CD14-positive monocyte (primary cell): ENCODE measurements at regions not wholly inside any gene's neighbourhood (a gene's known extent, or its start where the extent isn't known, plus 50 kb on each side); places are given as distances from the start of the nearest gene placed in this dataset.
"Not testable (repeated sequence)": the region's sequence is repeated elsewhere in the genome, so short reads cannot be mapped to it uniquely, and the experiment has no call there.

Experiments used
- DNase-seq, 3 donors: peaks; one replicate each; pipeline ENCODE4 v3.0.0-alpha.2; 2011 to 2022
- H2AFZ ChIP-seq: 2 replicates; pipeline ENCODE4 v1.6.0; 2012; ENCODE audit warnings: mild to moderate bottlenecking, low read depth, low read length, inconsistent platforms; ENCODE audit not compliant: insufficient read depth, poor library complexity, severe bottlenecking
- H3K27ac ChIP-seq, 2 donors: 1 replicate in 1 of 2; 2 replicates in 1 of 2; pipeline ENCODE4 v1.5.1; 2012 to 2013; ENCODE audit warnings: low read length in 2 of 2, control low read depth in 1 of 2, inconsistent platforms in 1 of 2, low read depth in 1 of 2, mild to moderate bottlenecking in 1 of 2
- H3K27me3 ChIP-seq, 2 donors: one replicate each; pipeline versions ENCODE4 v1.6.0 to v1.6.1; 2011 to 2013; ENCODE audit warnings: low read length in 2 of 2; ENCODE audit not compliant: control insufficient read depth in 2 of 2, insufficient read depth in 2 of 2
- H3K36me3 ChIP-seq, 2 donors: replicated peaks in 1 of 2; 1 replicate in 1 of 2; 2 replicates in 1 of 2; pipeline versions ENCODE4 v1.5.1 to v1.6.1; 2012 to 2013; ENCODE audit warnings: low read length in 2 of 2, control low read depth in 1 of 2, inconsistent platforms in 1 of 2, mild to moderate bottlenecking in 1 of 2; ENCODE audit not compliant: insufficient read depth in 2 of 2, control insufficient read depth in 1 of 2
- H3K4me1 ChIP-seq, 2 donors: 1 replicate in 1 of 2; 2 replicates in 1 of 2; pipeline versions ENCODE4 v1.5.1 to v1.6.1; 2012 to 2013; ENCODE audit warnings: low read length in 2 of 2, control low read depth in 1 of 2, inconsistent platforms in 1 of 2, mild to moderate bottlenecking in 1 of 2, moderate library complexity in 1 of 2; ENCODE audit not compliant: insufficient read depth in 2 of 2, control insufficient read depth in 1 of 2
- H3K4me2 ChIP-seq: replicated peaks from 2 replicates; pipeline ENCODE3; 2012; ENCODE audit warnings: low read length, moderate library complexity, mild to moderate bottlenecking; ENCODE audit not compliant: poor library complexity, severe bottlenecking; ENCODE audit errors: extremely low read depth
- H3K4me3 ChIP-seq, 3 experiments: fragments of 200-600 bp in 1 of 3; sonication (generic) in 1 of 3; replicated peaks in 1 of 3; 1 replicate in 2 of 3; 2 replicates in 1 of 3; pipeline ENCODE4 v1.5.1; 2011 to 2013; ENCODE audit warnings: low read length in 3 of 3, mild to moderate bottlenecking in 3 of 3, control low read depth in 2 of 3, low read depth in 2 of 3, inconsistent platforms in 1 of 3, moderate library complexity in 1 of 3
- H3K79me2 ChIP-seq: 2 replicates; pipeline ENCODE4 v1.6.0; 2012; ENCODE audit warnings: mild to moderate bottlenecking, control low read depth, inconsistent platforms, low read length, moderate library complexity; ENCODE audit not compliant: insufficient read depth
- H3K9ac ChIP-seq: 2 replicates; pipeline ENCODE4 v1.6.0; 2017; ENCODE audit warnings: low read length, mild to moderate bottlenecking; ENCODE audit not compliant: insufficient read depth, poor library complexity, severe bottlenecking
- H3K9me3 ChIP-seq, 2 donors: replicated peaks in 1 of 2; 1 replicate in 1 of 2; 2 replicates in 1 of 2; pipeline versions ENCODE4 v1.5.1 to v1.6.1; 2012 to 2013; ENCODE audit warnings: low read length in 2 of 2, control low read depth in 1 of 2; ENCODE audit not compliant: control insufficient read depth in 1 of 2, insufficient read depth in 1 of 2
- H4K20me1 ChIP-seq: 2 replicates; pipeline ENCODE4 v1.6.0; 2012; ENCODE audit warnings: mild to moderate bottlenecking, low read length, control low read depth, moderate library complexity; ENCODE audit not compliant: insufficient read depth
- H3K27ac Mint-ChIP-seq, 7 donors: one replicate each; pipeline ENCODE4 v1.8.0; 2020; ENCODE audit warnings: mild to moderate bottlenecking in 7 of 7, mixed read lengths in 7 of 7, moderate library complexity in 6 of 7, inconsistent platforms in 2 of 7
- H3K27me3 Mint-ChIP-seq, 3 donors: one replicate each; pipeline ENCODE4 v1.8.0; 2021 to 2022; ENCODE audit warnings: low read depth in 3 of 3, mild to moderate bottlenecking in 3 of 3, mixed read lengths in 3 of 3, moderate library complexity in 3 of 3, inconsistent platforms in 1 of 3
- H3K36me3 Mint-ChIP-seq, 2 donors: one replicate each; pipeline ENCODE4 v1.8.0; 2020; ENCODE audit warnings: mixed read lengths in 2 of 2, inconsistent platforms in 1 of 2, mild to moderate bottlenecking in 1 of 2
- H3K4me1 Mint-ChIP-seq: one replicate; pipeline ENCODE4 v1.8.0; 2020; ENCODE audit warnings: mild to moderate bottlenecking, mixed read lengths
- H3K4me3 Mint-ChIP-seq, 2 donors: one replicate each; pipeline ENCODE4 v1.8.0; 2020; ENCODE audit warnings: mild to moderate bottlenecking in 2 of 2, mixed read lengths in 2 of 2, moderate library complexity in 1 of 2
- H3K9me3 Mint-ChIP-seq, 7 donors: one replicate each; pipeline ENCODE4 v1.8.0; 2020 to 2022; ENCODE audit warnings: mixed read lengths in 7 of 7, mild to moderate bottlenecking in 6 of 7, moderate library complexity in 6 of 7, inconsistent platforms in 2 of 7
- CTCF ChIP-seq: fragments of 200-600 bp; IDR thresholded peaks from one replicate; pipeline ENCODE4 v1.8.0; 2022; ENCODE audit warnings: antibody characterized with exemption, mild to moderate bottlenecking
- WGBS: methylation state at CpG from one replicate; pipeline ENCODE4 v1.1.5; 2013; ENCODE audit warnings: missing lambda C conversion rate; ENCODE audit not compliant: insufficient coverage; 5-methylcytosine and 5-hydroxymethylcytosine counted together
- intact Hi-C, 2 donors: fragments of 100-400 bp; cut with micrococcal nuclease; formaldehyde crosslinking; loops; one replicate each; pipeline versions ENCODE4 v1.15.0 to v1.15.1; 2023

GRCh38 chr9:135190789-135191577, 103.5 kb downstream of the OLFM1 start:
- TF ChIP-seq CTCF = no peak
- peaks cover 7 to 11% (median 7%) of the 10 kb centered on the region in 3 donors for H3K27me3 Mint-ChIP-seq
- 90% methylated on average over 10 of the region's 18 CpGs for WGBS

GRCh38 chr9:135192686-135193085, 105.2 kb downstream of the OLFM1 start:
- Mint-ChIP-seq H3K4me1 (no peaks in the 10 kb centered on the region), H3K36me3 (no peaks in the 10 kb centered on the region), H3K9me3 (peaks cover 0 to 5% (median 2%) of the 10 kb centered on the region in 7 donors), H3K27me3 (peaks cover 5 to 8% (median 6%) of the 10 kb centered on the region in 3 donors), H3K27ac (no peak overlapping the region), H3K4me3 (no peak overlapping the region)
- TF ChIP-seq CTCF = no peak
- Histone ChIP-seq H3K4me2 (no peak overlapping the region), H3K9me3 (peaks cover 3 to 11% of the 10 kb centered on the region in 2 donors), H3K27me3 (peaks cover 0 to 4% of the 10 kb centered on the region in 2 donors), H3K36me3 (no peaks in the 10 kb centered on the region), H3K79me2 (no peaks in the 10 kb centered on the region), H3K27ac (no peak overlapping the region), H2AFZ (no peak overlapping the region), H3K4me1 (no peaks in the 10 kb centered on the region), H4K20me1 (no peaks in the 10 kb centered on the region), H3K9ac (no peak overlapping the region), H3K4me3 (no peak overlapping the region)
- intact Hi-C loops = no loop called here
- DNase-seq = no peak
- 75% methylated on average over 16 of the region's 18 CpGs for WGBS

More at GRCh38 chr9:135190789-135191577, 103.5 kb downstream of the OLFM1 start:
- Histone ChIP-seq H4K20me1 (no peaks in the 10 kb centered on the region), H3K9me3 (peaks cover 0 to 10% of the 10 kb centered on the region in 2 donors), H3K4me1 (no peaks in the 10 kb centered on the region), H3K4me2 (no peak overlapping the region), H3K27me3 (no peaks in the 10 kb centered on the region), H2AFZ (no peak overlapping the region), H3K27ac (no peak overlapping the region), H3K36me3 (no peaks in the 10 kb centered on the region), H3K4me3 (no peak overlapping the region), H3K79me2 (no peaks in the 10 kb centered on the region), H3K9ac (no peak overlapping the region)
- no peak overlapping the region for H3K4me3 Mint-ChIP-seq
- H3K4me1 Mint-ChIP-seq = no peaks in the 10 kb centered on the region
- DNase-seq = no peak
- H3K9me3 Mint-ChIP-seq = peaks cover 0 to 5% (median under 1%) of the 10 kb centered on the region in 7 donors
- H3K36me3 Mint-ChIP-seq = no peaks in the 10 kb centered on the region
- H3K27ac Mint-ChIP-seq = no peak overlapping the region
- intact Hi-C loops = no loop called here

DNA sequence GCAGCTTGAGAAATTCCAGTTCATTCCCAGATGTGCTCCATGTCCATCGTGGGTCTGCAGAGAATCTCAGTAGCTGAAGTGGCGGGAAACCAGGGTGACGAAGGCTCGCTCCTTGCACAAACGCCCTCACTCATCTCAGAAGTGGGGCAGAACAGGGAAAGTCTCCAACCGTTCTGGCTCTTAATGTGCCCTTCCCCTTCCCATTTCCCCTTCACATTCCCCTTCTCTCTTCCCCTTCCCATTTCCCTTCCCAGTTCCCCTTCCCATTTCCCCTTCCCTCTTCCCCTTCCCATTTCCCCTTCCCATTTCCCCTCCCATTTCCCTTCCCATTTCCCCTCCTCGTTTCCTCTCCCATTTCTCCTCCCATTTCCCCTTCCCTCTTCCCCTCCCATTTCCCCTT, 108.5 kb downstream of the OLFM1 start:
- peaks cover 3 to 20% (median 8%) of the 10 kb centered on the region in 3 donors for H3K27me3 Mint-ChIP-seq
- H3K9ac ChIP-seq, H3K27ac Mint-ChIP-seq, H3K4me1 ChIP-seq, H3K4me3 Mint-ChIP-seq, H3K36me3 Mint-ChIP-seq, H3K4me2 ChIP-seq, H3K4me3 ChIP-seq, H3K36me3 ChIP-seq, H3K27ac ChIP-seq, H3K27me3 ChIP-seq, H4K20me1 ChIP-seq, H3K9me3 Mint-ChIP-seq, intact Hi-C loops, H3K79me2 ChIP-seq, DNase-seq, H2AFZ ChIP-seq, H3K4me1 Mint-ChIP-seq: not testable (repeated sequence)
- peaks cover 3 to 11% of the 10 kb centered on the region in 2 donors for H3K9me3 ChIP-seq
- 95% methylated on average over 5 of the region's 7 CpGs for WGBS
